HG02973 (cell line): ENCODE measurements at regions not wholly inside any gene's neighbourhood (a gene's known extent, or its start where the extent isn't known, plus 50 kb on each side); places are given as distances from the start of the nearest gene placed in this dataset.

Experiments used
- ATAC-seq: cut with Tn5 transposase; IDR thresholded peaks from one replicate; pipeline ENCODE4 v1.9.1; 2021; ENCODE audit warnings: moderate library complexity; ENCODE audit not compliant: unreplicated experiment

- ATAC-seq: no peak
Measured at GRCh38 chr6:71395731-71396409, 107.3 kb downstream of the OGFRL1 start.

GRCh38 chr6:71396410-71396801 is 107.8 kb downstream of the OGFRL1 start:
- peak; percentile 83 for ATAC-seq

- ATAC-seq: no peak
Measured at GRCh38 chr6:71399279-71399678, 110.7 kb downstream of the OGFRL1 start.

GRCh38 chr6:71400852-71401251 is 112.2 kb downstream of the OGFRL1 start:
- ATAC-seq: no peak

- ATAC-seq: no peak
Measured at GRCh38 chr6:71402096-71402495, 113.5 kb downstream of the OGFRL1 start.

GRCh38 chr6:71403422-71404134 is 115.0 kb downstream of the OGFRL1 start:
- no peak for ATAC-seq

GRCh38 chr6:71404145-71404966 is 115.7 kb downstream of the OGFRL1 start:
- no peak for ATAC-seq

GRCh38 chr6:71404967-71405278 is 116.3 kb downstream of the OGFRL1 start:
- ATAC-seq: no peak

GRCh38 chr6:71405416-71405815 is 116.8 kb downstream of the OGFRL1 start:
- no peak for ATAC-seq

- no peak for ATAC-seq
Measured at GRCh38 chr6:71406865-71407860, 118.6 kb downstream of the OGFRL1 start.

GRCh38 chr6:71408787-71409723 is 120.4 kb downstream of the OGFRL1 start:
- no peak for ATAC-seq

- no peak for ATAC-seq
Measured at GRCh38 chr6:71410164-71410566, 121.6 kb downstream of the OGFRL1 start.

GRCh38 chr6:71410681-71411080 is 122.1 kb downstream of the OGFRL1 start:
- no peak for ATAC-seq

GRCh38 chr6:71411882-71412281 is 123.3 kb downstream of the OGFRL1 start:
- ATAC-seq: no peak

- no peak for ATAC-seq
Measured at GRCh38 chr6:71412559-71413140, 124.0 kb downstream of the OGFRL1 start.

GRCh38 chr6:71414486-71414885 is 125.9 kb downstream of the OGFRL1 start:
- no peak for ATAC-seq

GRCh38 chr6:71419217-71420094 is 130.8 kb downstream of the OGFRL1 start:
- ATAC-seq: no peak

- peak; percentile 33 for ATAC-seq
Measured at GRCh38 chr6:71420095-71420692, 131.6 kb downstream of the OGFRL1 start.
